Activated CD8-positive, alpha-beta T cell treated with anti-CD3 and anti-CD28 coated beads, Interleukin-2, amount 10 ng/mL, durations not matched to agents 7 days and 5 days (primary cell): ENCODE measurements at regions not wholly inside any gene's neighbourhood (a gene's known extent, or its start where the extent isn't known, plus 50 kb on each side); places are given as distances from the start of the nearest gene placed in this dataset.

ENCODE experiments used
- ATAC-seq: fragments of 150-1000 bp; cut with Tn5 transposase; one replicate; pipeline ENCODE4 v1.10.0; 2021; ENCODE audit warnings: moderate library complexity
- CTCF ChIA-PET: fragments of 350-600 bp; sonication (Branson Sonifier 250); formaldehyde crosslinking; loops from one replicate; lab custom pipeline; 2021; ENCODE audit warnings: antibody characterized with exemption; lab: Charles Lee
- POLR2A ChIA-PET: fragments of 350-600 bp; sonication (Branson Sonifier 250); formaldehyde crosslinking; loops from one replicate; lab custom pipeline; 2021; ENCODE audit warnings: antibody characterized with exemption; lab: Charles Lee
- DNase-seq: peaks from one replicate; pipeline ENCODE4 v3.0.0-alpha.2; 2020
- H3K27ac Mint-ChIP-seq: one replicate; pipeline ENCODE4 v1.8.0; 2021; ENCODE audit warnings: mild to moderate bottlenecking, mixed read lengths
- H3K27me3 Mint-ChIP-seq: one replicate; pipeline ENCODE4 v1.8.0; 2021; ENCODE audit warnings: low read depth, mixed read lengths
- H3K36me3 Mint-ChIP-seq: one replicate; pipeline ENCODE4 v1.8.0; 2021; ENCODE audit warnings: low read depth, mixed read lengths
- H3K4me1 Mint-ChIP-seq: one replicate; pipeline ENCODE4 v1.8.0; 2021; ENCODE audit warnings: low read depth, mixed read lengths
- H3K4me3 Mint-ChIP-seq: one replicate; pipeline ENCODE4 v1.8.0; 2021; ENCODE audit warnings: mild to moderate bottlenecking, mixed read lengths
- H3K9me3 Mint-ChIP-seq: one replicate; pipeline ENCODE4 v1.8.0; 2022; ENCODE audit warnings: mixed read lengths; ENCODE audit not compliant: insufficient read depth

DNA sequence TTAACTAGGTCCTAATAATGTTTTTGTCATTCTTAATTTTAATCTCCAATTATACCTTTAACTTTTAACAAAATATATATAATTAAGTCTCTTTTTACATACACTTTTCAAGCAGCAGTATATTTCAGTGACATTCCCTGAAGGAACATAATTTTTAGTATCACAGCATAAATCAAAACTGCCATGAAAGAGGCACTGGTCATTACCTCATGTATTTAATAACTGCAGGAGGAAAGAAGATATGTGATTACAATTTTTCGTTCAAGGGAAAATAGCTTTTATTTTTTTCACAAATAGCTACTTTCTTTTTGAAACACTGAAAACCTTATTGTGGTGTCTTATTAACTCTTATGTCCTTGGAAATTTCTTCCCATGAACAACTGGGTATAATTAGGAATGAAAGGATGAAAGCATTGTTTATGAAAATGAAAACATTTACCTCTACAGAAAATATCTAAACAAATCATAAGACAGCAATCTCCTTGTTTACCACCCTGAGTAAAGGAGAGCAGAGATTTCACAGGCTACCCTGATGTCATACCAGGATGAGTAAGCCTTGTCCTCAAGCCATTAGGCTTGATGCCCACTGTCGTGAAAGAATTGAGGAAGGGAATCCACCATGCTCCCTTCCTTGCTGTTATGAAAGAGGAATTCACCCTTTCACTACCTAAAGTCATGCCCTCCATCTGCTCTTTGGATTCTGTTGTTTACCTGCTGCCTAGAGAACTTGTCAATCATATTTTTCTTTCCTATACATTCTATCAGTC lies 877.2 kb upstream of the PCDH20 start:
- no peaks in the 10 kb centered on the region for H3K9me3 Mint-ChIP-seq
- no peaks in the 10 kb centered on the region for H3K27me3 Mint-ChIP-seq
- no peaks in the 10 kb centered on the region for H3K4me1 Mint-ChIP-seq
- H3K27ac Mint-ChIP-seq: no peak overlapping the region
- DNase-seq (no peak), ATAC-seq (no peak)
- H3K36me3 Mint-ChIP-seq: no peaks in the 10 kb centered on the region
- ChIA-PET POLR2A (no interaction called here), CTCF (no interaction called here)
- no peak overlapping the region for H3K4me3 Mint-ChIP-seq

DNA sequence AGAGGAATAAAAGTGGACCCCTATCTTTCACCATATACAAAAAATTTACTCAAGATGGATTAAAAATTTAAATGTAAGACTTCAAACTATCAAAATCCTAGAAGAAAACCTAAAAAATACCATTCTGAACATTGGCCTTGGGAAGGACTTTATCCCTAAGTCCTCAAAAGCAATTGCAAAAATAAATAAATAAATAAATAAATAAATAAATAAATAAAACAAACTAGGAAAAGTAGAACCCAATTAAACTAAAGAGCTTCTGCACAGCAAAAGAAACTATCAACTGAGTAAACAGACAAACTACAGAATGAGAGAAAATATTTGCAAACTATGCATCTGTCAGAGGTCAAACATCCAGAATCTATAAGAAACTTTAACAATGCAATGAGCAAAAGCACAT lies 874.9 kb upstream of the PCDH20 start:
- CTCF ChIA-PET: no interaction called here
- no peak for DNase-seq
- Mint-ChIP-seq H3K4me1 (no peaks in the 10 kb centered on the region), H3K27me3 (no peaks in the 10 kb centered on the region), H3K4me3 (no peak overlapping the region), H3K9me3 (no peaks in the 10 kb centered on the region), H3K36me3 (no peaks in the 10 kb centered on the region), H3K27ac (no peak overlapping the region)
- no peak for ATAC-seq
- POLR2A ChIA-PET: no interaction called here

DNA sequence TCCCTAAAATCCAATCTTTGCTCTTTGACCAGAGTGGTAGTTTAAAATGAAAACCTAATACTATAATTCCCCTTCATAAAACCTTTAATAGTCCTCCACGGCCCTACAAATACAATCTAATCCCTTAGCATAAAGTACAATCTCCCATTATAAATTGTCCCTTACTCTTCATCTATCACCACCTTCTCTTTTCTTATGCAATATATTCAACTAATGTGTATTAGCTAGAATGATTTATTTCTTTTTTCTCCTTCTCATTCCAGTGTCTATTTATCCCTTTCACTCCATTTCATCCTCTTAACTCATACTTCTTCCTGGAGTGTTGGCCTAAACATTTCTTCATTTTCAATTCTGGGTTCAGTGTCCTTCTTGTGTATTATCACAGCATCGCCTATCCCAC lies 872.1 kb upstream of the PCDH20 start:
- ATAC-seq: no peak
- H3K27ac Mint-ChIP-seq: no peak overlapping the region
- ChIA-PET CTCF (no interaction called here), POLR2A (no interaction called here)
- no peaks in the 10 kb centered on the region for H3K4me1 Mint-ChIP-seq
- no peaks in the 10 kb centered on the region for H3K36me3 Mint-ChIP-seq
- no peak overlapping the region for H3K4me3 Mint-ChIP-seq
- no peaks in the 10 kb centered on the region for H3K9me3 Mint-ChIP-seq
- DNase-seq: no peak
- H3K27me3 Mint-ChIP-seq: no peaks in the 10 kb centered on the region

DNA sequence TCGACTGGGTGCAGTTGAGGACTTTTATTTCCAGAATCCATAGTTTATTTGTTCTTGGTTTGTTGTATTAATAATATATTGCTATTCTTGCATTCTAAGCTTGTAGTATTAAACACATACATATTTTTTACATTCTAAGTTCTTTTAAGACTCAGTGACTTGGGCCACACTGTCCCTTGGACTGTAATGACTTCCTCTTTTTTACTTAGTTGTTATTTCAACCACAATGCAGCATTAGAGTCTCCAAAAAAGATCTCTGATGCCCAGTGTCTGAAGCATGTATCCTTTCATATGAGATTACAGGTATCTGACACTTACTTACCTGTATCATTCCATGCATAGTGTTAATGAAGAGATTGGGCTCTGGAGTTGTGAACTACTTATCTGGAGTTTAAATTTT lies 864.9 kb upstream of the PCDH20 start:
- ChIA-PET POLR2A (no interaction called here), CTCF (no interaction called here)
- Mint-ChIP-seq H3K4me1 (no peaks in the 10 kb centered on the region), H3K9me3 (no peaks in the 10 kb centered on the region), H3K4me3 (no peak overlapping the region), H3K36me3 (no peaks in the 10 kb centered on the region), H3K27me3 (no peaks in the 10 kb centered on the region), H3K27ac (no peak overlapping the region)
- DNase-seq (no peak), ATAC-seq (no peak)

DNA sequence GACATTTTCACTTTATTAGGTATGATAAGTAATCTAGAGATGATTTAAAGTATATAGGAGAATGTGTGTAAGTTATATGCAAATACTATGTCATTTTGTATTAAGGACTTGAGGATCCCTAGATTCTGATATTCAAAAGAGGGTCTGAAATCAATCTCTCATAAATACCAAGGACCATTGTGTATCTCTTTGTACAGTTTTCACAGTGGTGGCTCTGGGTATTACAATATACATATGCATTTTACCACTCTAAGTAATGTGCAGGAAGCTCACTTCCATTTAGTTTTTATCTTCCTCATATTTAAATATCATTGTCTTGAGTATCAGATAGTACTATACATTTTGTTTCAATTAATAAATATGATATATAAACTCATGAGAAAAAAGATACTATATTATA lies 862.6 kb upstream of the PCDH20 start:
- Mint-ChIP-seq H3K27ac (no peak overlapping the region), H3K9me3 (peaks cover 3% of the 10 kb centered on the region), H3K27me3 (no peaks in the 10 kb centered on the region), H3K4me3 (no peak overlapping the region), H3K36me3 (no peaks in the 10 kb centered on the region), H3K4me1 (no peaks in the 10 kb centered on the region)
- ATAC-seq (no peak), DNase-seq (no peak)
- ChIA-PET POLR2A (no interaction called here), CTCF (no interaction called here)

DNA sequence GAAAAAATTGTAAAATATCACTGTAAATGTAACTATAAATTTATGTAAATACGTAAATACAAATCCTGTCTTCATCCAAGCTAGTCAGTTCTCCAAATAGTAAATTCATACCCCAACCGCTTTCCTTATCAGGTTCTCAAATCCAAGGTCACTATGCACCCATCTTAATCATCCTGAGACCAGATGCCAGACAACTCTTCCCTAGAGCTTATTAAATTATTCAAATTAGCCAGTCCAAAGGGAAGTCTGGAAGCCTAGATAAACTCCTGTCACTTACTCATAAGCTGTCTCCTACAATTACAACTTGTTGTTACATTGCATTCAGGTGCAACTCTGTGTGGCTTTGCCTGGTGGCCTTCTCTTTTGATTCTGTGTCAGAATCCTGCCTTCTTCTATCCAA lies 836.1 kb upstream of the PCDH20 start:
- no peaks in the 10 kb centered on the region for H3K4me1 Mint-ChIP-seq
- ChIA-PET POLR2A (no interaction called here), CTCF (no interaction called here)
- ATAC-seq: no peak
- H3K4me3 Mint-ChIP-seq: no peak overlapping the region
- H3K9me3 Mint-ChIP-seq: peaks cover 17% of the 10 kb centered on the region
- DNase-seq: no peak
- no peak overlapping the region for H3K27ac Mint-ChIP-seq
- no peaks in the 10 kb centered on the region for H3K27me3 Mint-ChIP-seq
- H3K36me3 Mint-ChIP-seq: no peaks in the 10 kb centered on the region

DNA sequence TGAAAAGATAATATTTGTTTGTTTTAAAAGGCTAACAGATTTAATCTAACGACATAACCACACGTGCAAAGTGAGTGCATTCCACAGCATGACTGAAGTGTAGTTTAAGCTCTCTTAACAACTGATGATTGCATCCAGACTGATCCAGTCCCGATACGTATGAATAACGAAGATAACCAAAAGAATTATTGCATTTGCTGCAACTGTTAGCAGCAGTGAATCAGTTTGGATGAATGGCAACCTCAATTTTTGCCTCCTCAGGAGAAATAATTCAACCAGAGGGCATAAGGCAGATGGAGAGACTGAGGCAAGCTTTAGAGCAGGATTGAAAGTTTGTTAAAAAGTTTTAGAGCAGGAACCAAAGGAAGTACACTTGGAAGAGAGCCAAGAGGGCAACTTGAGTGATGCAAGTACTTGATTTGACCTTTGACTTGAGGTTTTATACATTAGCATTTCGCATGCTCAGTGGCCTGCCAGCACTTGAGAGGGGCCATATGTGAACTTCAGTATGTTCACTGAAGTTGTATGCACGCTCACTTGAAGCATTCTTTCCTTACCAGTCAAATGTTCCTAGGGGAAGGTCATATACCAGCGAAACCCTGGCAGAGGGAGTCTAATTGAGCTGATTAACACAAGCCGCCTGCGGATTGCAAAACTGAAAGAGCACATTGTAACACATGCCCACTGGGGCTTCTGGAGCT lies 835.0 kb upstream of the PCDH20 start:
- Mint-ChIP-seq H3K27me3 (no peaks in the 10 kb centered on the region), H3K36me3 (no peaks in the 10 kb centered on the region), H3K9me3 (peaks cover 14% of the 10 kb centered on the region), H3K4me1 (no peaks in the 10 kb centered on the region), H3K27ac (no peak overlapping the region), H3K4me3 (no peak overlapping the region)
- CTCF ChIA-PET: no interaction called here
- DNase-seq (no peak), ATAC-seq (no peak)
- POLR2A ChIA-PET: no interaction called here

DNA sequence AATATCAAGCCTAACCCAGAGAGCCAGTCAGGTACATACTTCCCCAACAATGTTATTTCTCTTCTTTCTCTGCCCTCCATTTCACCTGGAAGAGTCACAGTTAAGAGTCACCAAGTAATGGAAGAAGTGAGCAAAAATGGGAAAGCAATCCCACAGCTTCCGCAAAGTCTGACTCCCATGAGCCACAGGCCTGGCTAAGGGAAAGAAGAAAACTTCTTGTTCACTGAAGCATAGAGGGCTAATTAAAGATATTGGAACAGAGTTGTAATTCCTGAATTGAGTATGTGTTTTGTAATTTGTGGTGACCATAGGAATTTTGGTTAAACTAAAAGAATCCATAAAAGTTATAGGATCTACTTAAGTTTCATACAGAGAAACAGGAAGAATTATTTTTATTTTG lies 830.9 kb upstream of the PCDH20 start:
- H3K4me3 Mint-ChIP-seq: no peak overlapping the region
- ATAC-seq (no peak), DNase-seq (no peak)
- ChIA-PET CTCF (no interaction called here), POLR2A (no interaction called here)
- H3K36me3 Mint-ChIP-seq: no peaks in the 10 kb centered on the region
- peaks cover 6% of the 10 kb centered on the region for H3K9me3 Mint-ChIP-seq
- H3K27ac Mint-ChIP-seq: no peak overlapping the region
- no peaks in the 10 kb centered on the region for H3K4me1 Mint-ChIP-seq
- no peaks in the 10 kb centered on the region for H3K27me3 Mint-ChIP-seq

DNA sequence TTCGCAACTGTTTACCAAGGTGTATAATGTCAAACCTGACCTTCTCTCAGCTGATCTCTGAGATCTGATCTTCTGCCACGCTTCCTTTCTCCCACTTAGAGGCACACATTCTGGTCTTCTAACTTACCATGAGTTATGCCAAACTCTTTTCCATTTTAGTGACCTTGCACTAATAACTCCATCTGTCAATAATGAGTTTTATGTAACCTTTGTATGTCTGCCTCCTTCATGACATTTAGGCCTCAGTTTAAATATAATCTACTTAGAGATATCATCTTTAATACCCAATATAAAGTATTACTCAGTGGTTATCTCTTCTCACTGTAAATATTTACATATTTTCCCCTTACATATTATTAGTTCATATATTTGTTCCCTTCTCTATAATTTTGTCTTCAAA lies 827.5 kb upstream of the PCDH20 start:
- no peaks in the 10 kb centered on the region for H3K9me3 Mint-ChIP-seq
- no peak overlapping the region for H3K27ac Mint-ChIP-seq
- CTCF ChIA-PET: no interaction called here
- H3K36me3 Mint-ChIP-seq: no peaks in the 10 kb centered on the region
- H3K27me3 Mint-ChIP-seq: no peaks in the 10 kb centered on the region
- POLR2A ChIA-PET: no interaction called here
- ATAC-seq: no peak
- H3K4me3 Mint-ChIP-seq: no peak overlapping the region
- DNase-seq: no peak
- H3K4me1 Mint-ChIP-seq: no peaks in the 10 kb centered on the region

DNA sequence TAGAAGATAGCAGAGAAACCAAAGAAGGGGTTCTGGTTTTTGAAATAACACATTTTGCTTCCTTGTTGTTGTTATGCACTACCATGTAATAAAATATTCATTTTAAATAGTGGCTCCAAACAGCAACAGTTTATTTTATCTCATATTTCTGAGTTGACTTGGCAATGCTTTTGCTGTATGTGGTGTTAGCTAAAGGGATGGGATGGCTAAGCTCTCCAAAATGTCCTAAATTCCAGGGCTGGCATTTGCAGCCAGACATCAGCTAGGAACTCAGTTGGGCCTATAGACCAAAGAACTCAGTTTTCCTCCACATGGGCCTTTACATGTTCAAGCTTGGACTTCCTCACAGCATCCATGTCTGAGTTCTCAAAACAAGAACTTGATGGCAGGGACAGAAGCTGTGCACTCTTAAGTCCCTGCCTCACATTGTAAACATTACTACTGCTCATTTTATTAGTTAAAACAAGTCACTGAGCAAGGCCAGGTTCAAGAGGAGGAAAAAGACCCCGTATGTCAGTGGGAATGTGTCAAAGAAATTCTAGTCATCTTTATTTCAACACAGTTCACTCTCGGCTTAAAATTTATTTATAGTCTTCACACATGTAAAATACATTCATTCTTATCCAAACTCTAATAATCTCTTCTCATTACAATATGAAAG lies 819.3 kb upstream of the PCDH20 start:
- no peak overlapping the region for H3K27ac Mint-ChIP-seq
- no peaks in the 10 kb centered on the region for H3K27me3 Mint-ChIP-seq
- POLR2A ChIA-PET: no interaction called here
- H3K4me3 Mint-ChIP-seq: no peak overlapping the region
- no peak for ATAC-seq
- no peaks in the 10 kb centered on the region for H3K4me1 Mint-ChIP-seq
- DNase-seq: no peak
- no peaks in the 10 kb centered on the region for H3K36me3 Mint-ChIP-seq
- no peaks in the 10 kb centered on the region for H3K9me3 Mint-ChIP-seq
- CTCF ChIA-PET: no interaction called here

DNA sequence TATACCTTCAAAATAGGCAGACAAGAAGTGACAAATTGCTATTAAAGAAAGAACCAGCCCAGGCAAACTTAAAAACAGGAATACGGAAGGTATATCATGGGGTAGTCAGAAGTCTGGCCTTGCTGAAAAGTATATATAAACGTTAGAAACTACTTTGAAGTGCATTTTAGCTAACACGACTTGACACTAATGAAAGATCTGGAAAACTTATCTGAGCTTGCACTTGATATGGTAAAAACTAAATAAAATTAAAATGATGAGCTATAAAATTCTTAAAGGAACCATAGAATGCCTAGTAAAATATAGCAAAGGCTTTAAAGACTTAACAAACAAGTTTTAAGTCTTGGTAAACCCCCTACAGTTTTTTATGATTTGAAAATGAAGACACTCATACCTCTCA lies 795.3 kb upstream of the PCDH20 start:
- no peaks in the 10 kb centered on the region for H3K36me3 Mint-ChIP-seq
- ATAC-seq (no peak), DNase-seq (no peak)
- POLR2A ChIA-PET: no interaction called here
- CTCF ChIA-PET: no interaction called here
- H3K4me3 Mint-ChIP-seq: no peak overlapping the region
- no peaks in the 10 kb centered on the region for H3K27me3 Mint-ChIP-seq
- H3K27ac Mint-ChIP-seq: no peak overlapping the region
- peaks cover 23% of the 10 kb centered on the region for H3K9me3 Mint-ChIP-seq
- H3K4me1 Mint-ChIP-seq: no peaks in the 10 kb centered on the region

DNA sequence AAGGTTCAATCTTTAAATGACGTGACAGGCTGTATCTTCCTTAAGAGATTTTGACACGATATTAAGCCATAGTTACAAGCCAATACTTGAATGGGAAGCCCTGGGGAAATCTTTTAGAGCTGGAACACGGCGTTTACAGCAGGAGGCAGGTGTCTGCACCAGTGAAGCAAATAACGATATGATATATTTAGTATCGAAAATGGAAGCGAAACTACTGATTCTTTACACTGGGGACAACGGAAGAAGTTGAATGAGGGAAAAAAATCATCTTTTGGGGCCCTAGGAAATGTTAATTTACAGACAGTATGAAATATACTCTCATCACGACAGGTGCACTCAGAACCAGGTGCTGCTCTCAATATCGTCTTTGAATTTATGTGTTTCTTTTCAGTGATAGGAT lies 793.9 kb upstream of the PCDH20 start:
- Mint-ChIP-seq H3K27ac (no peak overlapping the region), H3K9me3 (peaks cover 32% of the 10 kb centered on the region), H3K36me3 (no peaks in the 10 kb centered on the region), H3K27me3 (no peaks in the 10 kb centered on the region), H3K4me3 (no peak overlapping the region), H3K4me1 (no peaks in the 10 kb centered on the region)
- DNase-seq: no peak
- POLR2A ChIA-PET: no interaction called here
- CTCF ChIA-PET: no interaction called here
- no peak for ATAC-seq
